HCT116 (cell line): ENCODE measurements at regions not wholly inside any gene's neighbourhood (a gene's known extent, or its start where the extent isn't known, plus 50 kb on each side); places are given as distances from the start of the nearest gene placed in this dataset.

Experiments
- EGR1 ChIP-seq: IDR thresholded peaks from 2 replicates; pipeline ENCODE4 v1.6.1; 2012; ENCODE audit warnings: low read depth
- EZH2 ChIP-seq: fragments of 200-600 bp; sonication (generic); IDR thresholded peaks from 2 replicates; pipeline ENCODE4 v1.6.1; 2017; ENCODE audit warnings: antibody characterized with exemption, mixed run types
- EZH2phosphoT487 ChIP-seq: fragments of 200-600 bp; IDR thresholded peaks from 2 replicates; pipeline ENCODE4 v1.6.1; 2018; ENCODE audit warnings: antibody characterized with exemption, borderline replicate concordance
- POLR2A ChIP-seq: IDR thresholded peaks from 2 replicates; pipeline ENCODE4 v1.7.0; 2011; ENCODE audit warnings: borderline replicate concordance; ENCODE audit not compliant: insufficient read depth, insufficient read length; ENCODE audit errors: extremely low read depth
- POLR2AphosphoS5 ChIP-seq: IDR thresholded peaks from 2 replicates; pipeline ENCODE4 v1.6.1; 2011; ENCODE audit warnings: mild to moderate bottlenecking, low read depth, low read length, moderate library complexity
- SIN3A ChIP-seq: IDR thresholded peaks from 2 replicates; pipeline ENCODE4 v1.6.1; 2012; ENCODE audit warnings: low read depth
- TCF7L2 ChIP-seq: IDR thresholded peaks from 2 replicates; pipeline ENCODE4 v1.7.0; 2011; ENCODE audit warnings: borderline replicate concordance, inconsistent platforms; ENCODE audit not compliant: insufficient read depth, insufficient read length; ENCODE audit errors: extremely low read depth
- TF ChIP-seq, protein P1 (sequence below), 3 experiments: fragments of 200-600 bp in 1 of 3; sonication (generic) in 1 of 3; IDR thresholded peaks in 2 of 3; conservative IDR thresholded peaks in 1 of 3; 2 replicates each; pipeline ENCODE4 v1.5.1; 2012 to 2017; ENCODE audit warnings: low read depth in 2 of 3, low read length in 2 of 3, antibody characterized with exemption in 1 of 3, borderline replicate concordance in 1 of 3, control low read depth in 1 of 3, mild to moderate bottlenecking in 1 of 3, mixed read lengths in 1 of 3, mixed run types in 1 of 3, moderate library complexity in 1 of 3; ENCODE audit not compliant: insufficient read depth in 1 of 3
- TF ChIP-seq, protein P2 (sequence below): IDR thresholded peaks from 2 replicates; pipeline ENCODE4 v1.6.1; 2012; ENCODE audit warnings: low read depth

DNA sequence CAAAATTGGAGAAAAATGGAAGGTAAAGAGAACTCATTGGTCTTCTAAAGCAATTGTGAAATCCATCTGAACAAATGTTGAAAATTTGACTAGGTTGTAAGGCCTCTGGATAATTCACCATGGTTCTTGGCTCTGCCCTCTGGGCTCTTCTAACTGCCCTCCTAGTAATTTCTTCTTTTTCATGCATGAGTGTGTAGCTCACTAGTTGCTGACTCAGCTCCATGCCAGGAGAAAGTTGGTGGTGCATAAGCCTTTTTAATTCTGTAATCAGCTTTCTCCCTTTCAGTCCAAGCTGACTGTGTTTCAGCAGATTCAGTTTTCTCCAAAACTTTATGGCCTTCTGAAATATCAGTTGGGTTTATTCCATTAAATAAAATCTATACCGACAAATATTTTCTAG lies 877.8 kb upstream of the ATXN7L3B start:
- TF ChIP-seq, protein P1, sequence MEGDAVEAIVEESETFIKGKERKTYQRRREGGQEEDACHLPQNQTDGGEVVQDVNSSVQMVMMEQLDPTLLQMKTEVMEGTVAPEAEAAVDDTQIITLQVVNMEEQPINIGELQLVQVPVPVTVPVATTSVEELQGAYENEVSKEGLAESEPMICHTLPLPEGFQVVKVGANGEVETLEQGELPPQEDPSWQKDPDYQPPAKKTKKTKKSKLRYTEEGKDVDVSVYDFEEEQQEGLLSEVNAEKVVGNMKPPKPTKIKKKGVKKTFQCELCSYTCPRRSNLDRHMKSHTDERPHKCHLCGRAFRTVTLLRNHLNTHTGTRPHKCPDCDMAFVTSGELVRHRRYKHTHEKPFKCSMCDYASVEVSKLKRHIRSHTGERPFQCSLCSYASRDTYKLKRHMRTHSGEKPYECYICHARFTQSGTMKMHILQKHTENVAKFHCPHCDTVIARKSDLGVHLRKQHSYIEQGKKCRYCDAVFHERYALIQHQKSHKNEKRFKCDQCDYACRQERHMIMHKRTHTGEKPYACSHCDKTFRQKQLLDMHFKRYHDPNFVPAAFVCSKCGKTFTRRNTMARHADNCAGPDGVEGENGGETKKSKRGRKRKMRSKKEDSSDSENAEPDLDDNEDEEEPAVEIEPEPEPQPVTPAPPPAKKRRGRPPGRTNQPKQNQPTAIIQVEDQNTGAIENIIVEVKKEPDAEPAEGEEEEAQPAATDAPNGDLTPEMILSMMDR (IDR thresholded peaks at IDR 0.05 in 2 of 3, conservative IDR thresholded peaks at IDR 0.05 in 1 of 3; ENCODE audit: borderline replicate concordance in 1 of 3, insufficient read depth in 1 of 3, low read depth in 2 of 3, low read length in 2 of 3) = no peak
- TF ChIP-seq POLR2AphosphoS5 = no peak
- TF ChIP-seq EZH2 = no peak
- no peak for TF ChIP-seq SIN3A
- no peak for TF ChIP-seq EGR1
- TF ChIP-seq POLR2A = no peak
- TF ChIP-seq, protein P2, sequence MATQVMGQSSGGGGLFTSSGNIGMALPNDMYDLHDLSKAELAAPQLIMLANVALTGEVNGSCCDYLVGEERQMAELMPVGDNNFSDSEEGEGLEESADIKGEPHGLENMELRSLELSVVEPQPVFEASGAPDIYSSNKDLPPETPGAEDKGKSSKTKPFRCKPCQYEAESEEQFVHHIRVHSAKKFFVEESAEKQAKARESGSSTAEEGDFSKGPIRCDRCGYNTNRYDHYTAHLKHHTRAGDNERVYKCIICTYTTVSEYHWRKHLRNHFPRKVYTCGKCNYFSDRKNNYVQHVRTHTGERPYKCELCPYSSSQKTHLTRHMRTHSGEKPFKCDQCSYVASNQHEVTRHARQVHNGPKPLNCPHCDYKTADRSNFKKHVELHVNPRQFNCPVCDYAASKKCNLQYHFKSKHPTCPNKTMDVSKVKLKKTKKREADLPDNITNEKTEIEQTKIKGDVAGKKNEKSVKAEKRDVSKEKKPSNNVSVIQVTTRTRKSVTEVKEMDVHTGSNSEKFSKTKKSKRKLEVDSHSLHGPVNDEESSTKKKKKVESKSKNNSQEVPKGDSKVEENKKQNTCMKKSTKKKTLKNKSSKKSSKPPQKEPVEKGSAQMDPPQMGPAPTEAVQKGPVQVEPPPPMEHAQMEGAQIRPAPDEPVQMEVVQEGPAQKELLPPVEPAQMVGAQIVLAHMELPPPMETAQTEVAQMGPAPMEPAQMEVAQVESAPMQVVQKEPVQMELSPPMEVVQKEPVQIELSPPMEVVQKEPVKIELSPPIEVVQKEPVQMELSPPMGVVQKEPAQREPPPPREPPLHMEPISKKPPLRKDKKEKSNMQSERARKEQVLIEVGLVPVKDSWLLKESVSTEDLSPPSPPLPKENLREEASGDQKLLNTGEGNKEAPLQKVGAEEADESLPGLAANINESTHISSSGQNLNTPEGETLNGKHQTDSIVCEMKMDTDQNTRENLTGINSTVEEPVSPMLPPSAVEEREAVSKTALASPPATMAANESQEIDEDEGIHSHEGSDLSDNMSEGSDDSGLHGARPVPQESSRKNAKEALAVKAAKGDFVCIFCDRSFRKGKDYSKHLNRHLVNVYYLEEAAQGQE = no peak
- no peak for TF ChIP-seq EZH2phosphoT487
- no peak for TF ChIP-seq TCF7L2
